Fibroblast of pulmonary artery (primary cell): ENCODE measurements at regions not wholly inside any gene's neighbourhood (a gene's known extent, or its start where the extent isn't known, plus 50 kb on each side); places are given as distances from the start of the nearest gene placed in this dataset.

Experiments used
- DNase-seq: peaks from one replicate; pipeline ENCODE4 v3.0.0-alpha.2; 2010; ENCODE audit warnings: low read depth
- H3K4me3 ChIP-seq: replicated peaks from 2 replicates; pipeline ENCODE4 v1.5.1; 2011; ENCODE audit warnings: low read depth, mild to moderate bottlenecking, control low read depth, low read length, moderate library complexity
- TF ChIP-seq, protein P1 (sequence below): IDR thresholded peaks from 2 replicates; pipeline ENCODE4 v1.5.1; 2011; ENCODE audit warnings: mild to moderate bottlenecking, control low read depth, low read length, inconsistent platforms; ENCODE audit errors: missing control alignments

- TF ChIP-seq, protein P1, sequence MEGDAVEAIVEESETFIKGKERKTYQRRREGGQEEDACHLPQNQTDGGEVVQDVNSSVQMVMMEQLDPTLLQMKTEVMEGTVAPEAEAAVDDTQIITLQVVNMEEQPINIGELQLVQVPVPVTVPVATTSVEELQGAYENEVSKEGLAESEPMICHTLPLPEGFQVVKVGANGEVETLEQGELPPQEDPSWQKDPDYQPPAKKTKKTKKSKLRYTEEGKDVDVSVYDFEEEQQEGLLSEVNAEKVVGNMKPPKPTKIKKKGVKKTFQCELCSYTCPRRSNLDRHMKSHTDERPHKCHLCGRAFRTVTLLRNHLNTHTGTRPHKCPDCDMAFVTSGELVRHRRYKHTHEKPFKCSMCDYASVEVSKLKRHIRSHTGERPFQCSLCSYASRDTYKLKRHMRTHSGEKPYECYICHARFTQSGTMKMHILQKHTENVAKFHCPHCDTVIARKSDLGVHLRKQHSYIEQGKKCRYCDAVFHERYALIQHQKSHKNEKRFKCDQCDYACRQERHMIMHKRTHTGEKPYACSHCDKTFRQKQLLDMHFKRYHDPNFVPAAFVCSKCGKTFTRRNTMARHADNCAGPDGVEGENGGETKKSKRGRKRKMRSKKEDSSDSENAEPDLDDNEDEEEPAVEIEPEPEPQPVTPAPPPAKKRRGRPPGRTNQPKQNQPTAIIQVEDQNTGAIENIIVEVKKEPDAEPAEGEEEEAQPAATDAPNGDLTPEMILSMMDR, result no peak
- no peak for DNase-seq
- no peak overlapping the region for H3K4me3 ChIP-seq
These were observed 63.0 kb upstream of the STOX2 start for GRCh38 chr4:183842129-183842528.

DNA sequence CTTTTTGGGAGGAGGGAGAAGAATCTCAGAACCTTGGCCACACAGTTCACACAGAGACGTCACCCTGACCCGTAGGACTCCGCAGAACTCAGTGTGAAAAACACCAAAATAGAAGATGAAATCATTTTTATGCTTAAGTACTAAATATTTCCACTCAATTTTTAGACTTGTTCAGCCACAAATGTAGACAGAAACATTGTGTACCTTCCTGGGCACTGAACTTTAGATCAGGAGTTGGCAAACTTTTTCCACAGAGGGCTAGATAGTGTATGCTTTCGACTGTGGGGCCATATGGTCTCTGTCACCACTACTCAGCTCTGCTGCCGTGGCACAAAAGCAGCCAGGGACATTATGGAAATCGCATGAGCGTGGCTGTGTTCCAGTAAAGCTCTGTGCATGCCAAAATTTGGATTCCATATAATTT lies 61.8 kb upstream of the STOX2 start:
- no peak overlapping the region for H3K4me3 ChIP-seq
- no peak for DNase-seq
- TF ChIP-seq, protein P1, result no peak

DNA sequence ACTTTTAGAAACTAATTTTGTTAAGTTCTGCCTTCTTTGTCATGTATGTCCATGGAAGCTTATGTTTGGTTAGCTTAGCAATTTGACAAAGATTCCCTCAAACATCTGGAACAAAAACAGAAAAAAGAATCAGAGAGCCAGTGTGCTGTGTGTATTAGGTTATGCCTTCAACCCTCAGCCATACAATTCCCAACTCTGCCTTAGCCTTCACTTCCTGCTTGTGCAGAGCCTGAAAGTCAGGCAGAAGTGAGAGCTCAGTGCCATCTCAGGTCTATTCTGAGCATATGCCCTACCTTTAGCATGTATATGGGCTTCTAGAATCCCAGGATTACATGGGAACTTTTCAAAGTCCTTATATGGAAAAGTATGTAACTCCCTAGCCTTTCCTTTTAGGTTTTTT lies 58.2 kb upstream of the STOX2 start:
- H3K4me3 ChIP-seq, result no peak overlapping the region
- TF ChIP-seq, protein P1, result no peak
- DNase-seq, result no peak

DNA sequence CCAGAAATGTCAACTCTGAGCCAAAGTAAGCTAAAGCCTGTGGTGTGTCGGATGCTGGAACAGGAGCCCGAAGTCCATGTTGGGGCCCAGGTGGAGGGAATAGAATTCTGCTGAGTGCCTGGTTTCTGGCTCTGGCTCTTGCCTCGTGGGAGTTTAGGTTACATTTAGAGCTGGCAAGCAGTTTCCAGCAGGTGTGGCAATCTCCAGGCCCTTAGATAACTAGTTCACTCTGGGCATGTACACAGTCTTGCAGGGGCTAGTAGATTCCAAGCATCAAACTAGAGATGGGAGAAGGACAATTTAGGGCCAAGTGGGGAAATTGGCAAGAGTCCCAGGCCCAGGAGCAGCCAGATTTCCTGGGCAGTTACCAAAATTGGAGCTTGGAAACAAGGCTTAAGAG lies 56.3 kb upstream of the STOX2 start:
- TF ChIP-seq, protein P1, result no peak
- no peak for DNase-seq
- no peak overlapping the region for H3K4me3 ChIP-seq

GRCh38 chr4:183852910-183853547 lies 52.1 kb upstream of the STOX2 start:
- H3K4me3 ChIP-seq, result no peak overlapping the region
- TF ChIP-seq, protein P1, result no peak
- DNase-seq, result no peak

- TF ChIP-seq, protein P1, result no peak
- no peak overlapping the region for H3K4me3 ChIP-seq
- no peak for DNase-seq
These were observed 51.6 kb upstream of the STOX2 start for GRCh38 chr4:183853548-183853940.
